Dendritic cell treated with granulocyte-macrophage colony-stimulating factor and Interleukin-4, amounts not matched to agents 40 ng/mL and 50 ng/mL, for 4 days (primary cell): ENCODE measurements at regions not wholly inside any gene's neighbourhood (a gene's known extent, or its start where the extent isn't known, plus 50 kb on each side); places are given as distances from the start of the nearest gene placed in this dataset.

ENCODE experiments used
- H3K27ac Mint-ChIP-seq: one replicate; pipeline ENCODE4 v1.8.0; 2022; ENCODE audit warnings: mild to moderate bottlenecking, mixed read lengths
- H3K27me3 Mint-ChIP-seq: one replicate; pipeline ENCODE4 v1.8.0; 2022; ENCODE audit warnings: mild to moderate bottlenecking, mixed read lengths
- H3K36me3 Mint-ChIP-seq: one replicate; pipeline ENCODE4 v1.8.0; 2022; ENCODE audit warnings: low read depth, mixed read lengths
- H3K4me1 Mint-ChIP-seq: one replicate; pipeline ENCODE4 v1.8.0; 2022; ENCODE audit warnings: low read depth, mixed read lengths
- H3K4me3 Mint-ChIP-seq: one replicate; pipeline ENCODE4 v1.8.0; 2022; ENCODE audit warnings: mild to moderate bottlenecking, moderate library complexity, mixed read lengths
- H3K9me3 Mint-ChIP-seq: one replicate; pipeline ENCODE4 v1.8.0; 2022; ENCODE audit warnings: mixed read lengths
- intact Hi-C: fragments of 100-400 bp; cut with micrococcal nuclease; formaldehyde crosslinking; loops from one replicate; pipeline ENCODE4 v1.15.0; 2022

- Mint-ChIP-seq H3K36me3 (no peaks in the 10 kb centered on the region), H3K9me3 (peaks cover 13% of the 10 kb centered on the region), H3K4me3 (no peak overlapping the region), H3K27me3 (no peaks in the 10 kb centered on the region), H3K4me1 (no peaks in the 10 kb centered on the region), H3K27ac (no peak overlapping the region)
- intact Hi-C loops: no loop called here
Measured at GRCh38 chr5:144798595-144798994, 627.9 kb downstream of the KCTD16 start.

- intact Hi-C loops: no loop called here
- Mint-ChIP-seq H3K4me1 (no peaks in the 10 kb centered on the region), H3K4me3 (no peak overlapping the region), H3K36me3 (no peaks in the 10 kb centered on the region), H3K9me3 (peaks cover 26% of the 10 kb centered on the region), H3K27me3 (no peaks in the 10 kb centered on the region), H3K27ac (no peak overlapping the region)
Measured at GRCh38 chr5:144794922-144795321, 624.2 kb downstream of the KCTD16 start.

GRCh38 chr5:144788556-144788955, 617.9 kb downstream of the KCTD16 start:
- Mint-ChIP-seq H3K27ac (no peak overlapping the region), H3K36me3 (no peaks in the 10 kb centered on the region), H3K4me3 (no peak overlapping the region), H3K9me3 (peaks cover 16% of the 10 kb centered on the region), H3K27me3 (no peaks in the 10 kb centered on the region), H3K4me1 (no peaks in the 10 kb centered on the region)
- intact Hi-C loops: no loop called here

- H3K9me3 Mint-ChIP-seq: peaks cover 16% of the 10 kb centered on the region
- H3K4me3 Mint-ChIP-seq: no peak overlapping the region
- H3K36me3 Mint-ChIP-seq: no peaks in the 10 kb centered on the region
- no peaks in the 10 kb centered on the region for H3K27me3 Mint-ChIP-seq
- intact Hi-C loops: no loop called here
- no peak overlapping the region for H3K27ac Mint-ChIP-seq
- H3K4me1 Mint-ChIP-seq: no peaks in the 10 kb centered on the region
Measured at GRCh38 chr5:144788046-144788445, 617.4 kb downstream of the KCTD16 start.

GRCh38 chr5:144779368-144779767, 608.7 kb downstream of the KCTD16 start:
- intact Hi-C loops: no loop called here
- Mint-ChIP-seq H3K4me3 (no peak overlapping the region), H3K36me3 (no peaks in the 10 kb centered on the region), H3K4me1 (no peaks in the 10 kb centered on the region), H3K9me3 (no peaks in the 10 kb centered on the region), H3K27me3 (no peaks in the 10 kb centered on the region), H3K27ac (no peak overlapping the region)

- no peak overlapping the region for H3K27ac Mint-ChIP-seq
Measured at GRCh38 chr5:144778561-144778960, 607.9 kb downstream of the KCTD16 start.

GRCh38 chr5:144774197-144774596, 603.5 kb downstream of the KCTD16 start:
- no peaks in the 10 kb centered on the region for H3K9me3 Mint-ChIP-seq
- H3K36me3 Mint-ChIP-seq: no peaks in the 10 kb centered on the region
- no peaks in the 10 kb centered on the region for H3K27me3 Mint-ChIP-seq
- H3K4me3 Mint-ChIP-seq: no peak overlapping the region
- no peaks in the 10 kb centered on the region for H3K4me1 Mint-ChIP-seq
- intact Hi-C loops: no loop called here
- H3K27ac Mint-ChIP-seq: no peak overlapping the region

More at GRCh38 chr5:144778561-144778960, 607.9 kb downstream of the KCTD16 start:
- intact Hi-C loops: no loop called here
- Mint-ChIP-seq H3K36me3 (no peaks in the 10 kb centered on the region), H3K4me1 (no peaks in the 10 kb centered on the region), H3K27me3 (no peaks in the 10 kb centered on the region), H3K4me3 (no peak overlapping the region), H3K9me3 (no peaks in the 10 kb centered on the region)

- Mint-ChIP-seq H3K9me3 (no peaks in the 10 kb centered on the region), H3K27ac (no peak overlapping the region), H3K36me3 (no peaks in the 10 kb centered on the region), H3K4me1 (no peaks in the 10 kb centered on the region), H3K27me3 (no peaks in the 10 kb centered on the region), H3K4me3 (no peak overlapping the region)
- intact Hi-C loops: no loop called here
Measured at GRCh38 chr5:144773628-144774027, 603.0 kb downstream of the KCTD16 start.

GRCh38 chr5:144771802-144772201, 601.1 kb downstream of the KCTD16 start:
- Mint-ChIP-seq H3K27me3 (no peaks in the 10 kb centered on the region), H3K4me3 (no peak overlapping the region), H3K36me3 (no peaks in the 10 kb centered on the region), H3K9me3 (no peaks in the 10 kb centered on the region), H3K4me1 (no peaks in the 10 kb centered on the region), H3K27ac (no peak overlapping the region)
- intact Hi-C loops: no loop called here

GRCh38 chr5:144742361-144742760, 571.7 kb downstream of the KCTD16 start:
- Mint-ChIP-seq H3K4me1 (no peaks in the 10 kb centered on the region), H3K27ac (no peak overlapping the region), H3K4me3 (no peak overlapping the region), H3K9me3 (peaks cover 60% of the 10 kb centered on the region), H3K36me3 (no peaks in the 10 kb centered on the region), H3K27me3 (no peaks in the 10 kb centered on the region)
- intact Hi-C loops: no loop called here

GRCh38 chr5:144731786-144732185, 561.1 kb downstream of the KCTD16 start:
- H3K36me3 Mint-ChIP-seq: no peaks in the 10 kb centered on the region
- no peaks in the 10 kb centered on the region for H3K27me3 Mint-ChIP-seq
- no peaks in the 10 kb centered on the region for H3K4me1 Mint-ChIP-seq
- H3K4me3 Mint-ChIP-seq: no peak overlapping the region
- peaks cover 74% of the 10 kb centered on the region for H3K9me3 Mint-ChIP-seq
- H3K27ac Mint-ChIP-seq: no peak overlapping the region
- intact Hi-C loops: no loop called here

- peaks cover 26% of the 10 kb centered on the region for H3K9me3 Mint-ChIP-seq
- no peaks in the 10 kb centered on the region for H3K4me1 Mint-ChIP-seq
- intact Hi-C loops: no loop called here
- H3K4me3 Mint-ChIP-seq: no peak overlapping the region
- no peak overlapping the region for H3K27ac Mint-ChIP-seq
- no peaks in the 10 kb centered on the region for H3K27me3 Mint-ChIP-seq
- H3K36me3 Mint-ChIP-seq: no peaks in the 10 kb centered on the region
Measured at GRCh38 chr5:144712090-144712489, 541.4 kb downstream of the KCTD16 start.

GRCh38 chr5:144711172-144711571, 540.5 kb downstream of the KCTD16 start:
- H3K27ac Mint-ChIP-seq: no peak overlapping the region
- no peaks in the 10 kb centered on the region for H3K4me1 Mint-ChIP-seq
- no peak overlapping the region for H3K4me3 Mint-ChIP-seq
- no peaks in the 10 kb centered on the region for H3K27me3 Mint-ChIP-seq
- no peaks in the 10 kb centered on the region for H3K36me3 Mint-ChIP-seq
- intact Hi-C loops: no loop called here
- H3K9me3 Mint-ChIP-seq: peaks cover 26% of the 10 kb centered on the region

GRCh38 chr5:144710637-144711036, 540.0 kb downstream of the KCTD16 start:
- no peak overlapping the region for H3K27ac Mint-ChIP-seq
- no peaks in the 10 kb centered on the region for H3K36me3 Mint-ChIP-seq
- intact Hi-C loops: no loop called here
- no peaks in the 10 kb centered on the region for H3K27me3 Mint-ChIP-seq
- H3K4me1 Mint-ChIP-seq: no peaks in the 10 kb centered on the region
- no peak overlapping the region for H3K4me3 Mint-ChIP-seq
- peaks cover 26% of the 10 kb centered on the region for H3K9me3 Mint-ChIP-seq

- Mint-ChIP-seq H3K9me3 (no peaks in the 10 kb centered on the region), H3K27ac (no peak overlapping the region), H3K4me1 (no peaks in the 10 kb centered on the region), H3K27me3 (no peaks in the 10 kb centered on the region), H3K36me3 (no peaks in the 10 kb centered on the region), H3K4me3 (no peak overlapping the region)
- intact Hi-C loops: no loop called here
Measured at GRCh38 chr5:144703776-144704175, 533.1 kb downstream of the KCTD16 start.
